ENCODE measurements at regions not wholly inside any gene's neighbourhood (a gene's known extent, or its start where the extent isn't known, plus 50 kb on each side); places are given as distances from the start of the nearest gene placed in this dataset.

DNA sequence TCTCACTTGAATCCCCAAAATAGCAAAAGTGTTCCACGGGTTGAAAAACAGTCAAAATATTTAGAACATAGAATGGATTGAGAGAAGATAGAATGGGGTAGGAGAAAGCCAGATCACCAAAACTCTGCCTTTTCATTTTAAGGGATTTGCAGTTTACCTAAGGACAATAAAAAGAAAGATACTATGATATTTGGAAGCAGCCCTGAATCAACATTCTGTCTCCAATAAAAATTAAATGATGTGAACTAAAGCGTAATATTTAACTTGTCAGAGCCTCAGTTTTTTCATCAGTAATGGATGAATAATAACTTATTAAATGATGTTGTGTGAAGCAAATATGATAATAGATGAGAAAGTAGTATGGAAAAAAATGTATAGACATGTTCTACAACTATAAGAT is 100.2 kb upstream of the REG3G start:
- no peak for DNase-seq (ENCODE audit: low read depth)
- H3K4me3 ChIP-seq (ENCODE audit: low read depth, low read length), result no peak overlapping the region
- TF ChIP-seq, protein P1, sequence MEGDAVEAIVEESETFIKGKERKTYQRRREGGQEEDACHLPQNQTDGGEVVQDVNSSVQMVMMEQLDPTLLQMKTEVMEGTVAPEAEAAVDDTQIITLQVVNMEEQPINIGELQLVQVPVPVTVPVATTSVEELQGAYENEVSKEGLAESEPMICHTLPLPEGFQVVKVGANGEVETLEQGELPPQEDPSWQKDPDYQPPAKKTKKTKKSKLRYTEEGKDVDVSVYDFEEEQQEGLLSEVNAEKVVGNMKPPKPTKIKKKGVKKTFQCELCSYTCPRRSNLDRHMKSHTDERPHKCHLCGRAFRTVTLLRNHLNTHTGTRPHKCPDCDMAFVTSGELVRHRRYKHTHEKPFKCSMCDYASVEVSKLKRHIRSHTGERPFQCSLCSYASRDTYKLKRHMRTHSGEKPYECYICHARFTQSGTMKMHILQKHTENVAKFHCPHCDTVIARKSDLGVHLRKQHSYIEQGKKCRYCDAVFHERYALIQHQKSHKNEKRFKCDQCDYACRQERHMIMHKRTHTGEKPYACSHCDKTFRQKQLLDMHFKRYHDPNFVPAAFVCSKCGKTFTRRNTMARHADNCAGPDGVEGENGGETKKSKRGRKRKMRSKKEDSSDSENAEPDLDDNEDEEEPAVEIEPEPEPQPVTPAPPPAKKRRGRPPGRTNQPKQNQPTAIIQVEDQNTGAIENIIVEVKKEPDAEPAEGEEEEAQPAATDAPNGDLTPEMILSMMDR (IDR thresholded peaks at IDR 0.05; ENCODE audit: insufficient read depth, low read depth, low read length), result no peak

DNA sequence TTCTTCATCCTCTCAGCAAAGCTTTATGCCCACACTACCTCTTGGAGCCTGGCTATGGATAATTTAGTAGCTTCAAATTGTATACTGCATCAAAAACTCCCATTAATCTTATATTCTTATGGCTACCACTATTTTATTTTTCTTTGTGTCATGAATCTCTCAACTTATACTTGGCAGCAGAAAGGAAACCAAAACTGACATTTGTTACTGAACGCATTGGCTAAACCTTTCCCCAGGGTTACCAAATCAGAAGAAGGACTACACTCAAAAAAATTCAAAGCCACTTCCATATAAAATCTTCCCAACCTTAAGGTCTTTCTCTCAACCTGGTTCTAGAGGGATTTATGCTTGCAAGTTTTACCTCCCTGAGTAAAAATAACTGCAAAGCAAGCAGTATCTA is 97.0 kb upstream of the REG3G start:
- DNase-seq (ENCODE audit: low read depth), result no peak
- no peak overlapping the region for H3K4me3 ChIP-seq (ENCODE audit: low read depth, low read length)
- TF ChIP-seq, protein P1 (IDR thresholded peaks at IDR 0.05; ENCODE audit: insufficient read depth, low read depth, low read length), result no peak

DNA sequence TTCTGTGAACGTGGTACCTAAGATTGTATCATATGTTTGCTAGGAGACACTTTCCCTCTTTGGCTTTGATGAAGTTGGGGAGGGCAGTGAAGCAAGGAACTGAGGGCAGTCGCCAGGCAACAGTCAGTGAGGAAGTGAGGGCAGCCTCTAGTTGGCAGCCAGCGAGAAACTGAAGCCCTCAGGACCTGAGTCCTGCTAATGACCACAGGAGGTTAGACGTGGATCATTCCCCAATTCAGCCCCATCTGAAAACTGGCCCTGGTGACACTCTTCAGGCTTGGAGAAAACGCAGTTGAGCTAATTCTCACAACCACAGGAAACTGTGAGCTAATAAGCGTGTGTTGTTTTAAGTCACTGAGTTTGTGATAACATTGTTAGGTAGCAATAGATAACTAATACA is 84.5 kb upstream of the REG3G start:
- no peak for DNase-seq (ENCODE audit: low read depth)
- no peak overlapping the region for H3K4me3 ChIP-seq (ENCODE audit: low read depth, low read length)
- TF ChIP-seq, protein P1 (IDR thresholded peaks at IDR 0.05; ENCODE audit: insufficient read depth, low read depth, low read length), result no peak

DNA sequence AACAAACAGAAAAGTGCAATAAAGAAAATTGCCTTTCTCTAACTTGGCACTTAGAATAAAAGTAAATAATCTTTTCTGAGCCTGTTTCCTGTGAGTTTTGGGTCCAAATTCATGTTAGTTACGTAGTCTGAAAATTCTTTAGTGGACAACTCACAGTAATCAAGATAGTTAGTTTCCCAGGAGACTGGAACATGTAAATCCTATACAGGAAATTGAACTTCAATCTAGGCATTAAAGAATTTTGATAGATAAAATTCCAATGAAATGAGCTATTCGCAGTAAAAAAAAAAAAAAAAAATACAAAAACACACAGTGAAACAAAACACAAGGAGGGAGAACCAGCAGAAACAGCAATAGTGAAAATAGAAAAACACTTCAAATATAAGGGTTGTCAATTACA is 83.8 kb upstream of the REG3G start:
- no peak overlapping the region for H3K4me3 ChIP-seq (ENCODE audit: low read depth, low read length)
- TF ChIP-seq, protein P1 (IDR thresholded peaks at IDR 0.05; ENCODE audit: insufficient read depth, low read depth, low read length), result no peak
- DNase-seq (ENCODE audit: low read depth), result no peak

DNA sequence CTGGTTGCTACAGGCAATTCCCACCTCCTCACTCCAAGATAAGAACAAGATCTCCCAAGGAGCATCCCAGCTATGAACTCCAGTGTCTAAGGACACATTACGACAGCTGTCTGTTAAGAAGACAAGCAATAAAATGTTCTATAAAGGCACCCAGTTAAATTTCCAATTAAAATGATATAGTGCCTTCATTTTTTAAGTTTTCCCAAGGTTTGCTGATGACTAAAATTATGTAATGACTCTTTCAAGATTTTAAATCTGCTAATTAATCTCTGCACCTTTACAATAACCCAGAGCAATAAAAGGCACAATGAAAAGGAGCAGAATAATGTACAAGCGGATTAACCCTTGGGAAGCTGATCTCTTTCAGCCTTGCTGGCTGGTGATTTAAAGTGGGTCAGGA is 61.6 kb upstream of the REG3G start:
- TF ChIP-seq, protein P1 (IDR thresholded peaks at IDR 0.05; ENCODE audit: insufficient read depth, low read depth, low read length), result no peak
- no peak for DNase-seq (ENCODE audit: low read depth)
- H3K4me3 ChIP-seq (ENCODE audit: low read depth, low read length), result no peak overlapping the region

DNA sequence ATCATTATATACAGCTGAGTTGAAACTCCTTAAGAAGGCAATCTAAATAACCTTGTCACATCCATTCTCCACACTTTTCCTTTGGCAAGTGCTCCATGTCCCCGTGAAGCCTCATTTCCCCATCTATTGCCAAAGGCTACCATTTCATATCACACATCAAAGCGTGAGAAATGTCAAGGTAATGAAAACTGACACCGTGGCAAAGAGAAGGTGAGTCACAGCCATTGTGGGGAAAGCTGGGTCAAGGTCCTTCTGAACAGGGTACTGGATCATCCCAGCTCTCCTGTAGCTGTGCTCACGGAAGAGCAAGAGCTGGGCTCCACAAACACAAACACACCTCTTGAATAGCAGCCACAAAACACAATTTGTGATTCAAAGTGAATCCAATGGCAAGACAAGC is 58.2 kb upstream of the REG3G start:
- TF ChIP-seq, protein P1 (IDR thresholded peaks at IDR 0.05; ENCODE audit: insufficient read depth, low read depth, low read length), result no peak
- no peak overlapping the region for H3K4me3 ChIP-seq (ENCODE audit: low read depth, low read length)
- no peak for DNase-seq (ENCODE audit: low read depth)

DNA sequence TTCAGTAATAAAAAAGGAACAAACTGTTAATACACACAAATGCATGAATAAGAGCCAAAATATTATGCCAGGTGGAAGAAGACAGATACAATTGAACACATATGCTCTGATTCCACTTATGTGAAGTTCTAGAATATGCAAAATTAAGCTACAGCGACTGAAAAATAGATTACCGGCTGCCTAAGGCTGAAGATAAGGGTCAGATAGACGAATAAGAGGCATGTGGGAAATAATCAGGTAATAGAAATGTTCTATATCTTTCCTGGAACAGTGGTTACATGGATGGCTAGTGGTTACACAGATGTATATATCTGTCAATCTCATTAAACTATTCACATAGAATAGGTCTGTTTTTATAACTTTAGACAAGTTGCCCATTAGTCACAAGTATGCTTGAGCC is 51.9 kb upstream of the REG3G start:
- no peak overlapping the region for H3K4me3 ChIP-seq (ENCODE audit: low read depth, low read length)
- TF ChIP-seq, protein P1 (IDR thresholded peaks at IDR 0.05; ENCODE audit: insufficient read depth, low read depth, low read length), result no peak
- DNase-seq (ENCODE audit: low read depth), result no peak

Data from fibroblast of villous mesenchyme (primary cell).